Gastrocnemius medialis (tissue), 4 donors: ENCODE measurements at regions not wholly inside any gene's neighbourhood (a gene's known extent, or its start where the extent isn't known, plus 50 kb on each side); places are given as distances from the start of the nearest gene placed in this dataset.

Source experiments
- ATAC-seq, 2 donors: fragments of 150-250 bp; one replicate each; pipeline ENCODE4 v1.9.1; 2016
- DNase-seq, 2 donors: peaks; one replicate each; pipeline ENCODE4 v3.0.0-alpha.2; 2019
- H3K27ac ChIP-seq, 4 donors: fragments of 200-600 bp; sonication (generic); 1 replicate in 1 of 4; 2 replicates in 3 of 4; pipeline ENCODE4 v1.5.1; 2016 to 2018; ENCODE audit warnings: mild to moderate bottlenecking in 2 of 4, moderate library complexity in 1 of 4
- H3K27me3 ChIP-seq, 3 donors: fragments of 200-600 bp; sonication (generic) in 2 of 3; 1 replicate in 1 of 3; 2 replicates in 2 of 3; pipeline versions ENCODE4 v1.5.1 to v1.6.0; 2016 to 2019; ENCODE audit warnings: mild to moderate bottlenecking in 1 of 3, moderate library complexity in 1 of 3
- H3K36me3 ChIP-seq, 2 donors: fragments of 200-600 bp; sonication (generic) in 1 of 2; one replicate each; pipeline ENCODE4 v1.5.1; 2017 to 2018
- H3K4me1 ChIP-seq, 2 donors: fragments of 200-600 bp; sonication (generic) in 1 of 2; one replicate each; pipeline ENCODE4 v1.5.1; 2016 to 2017; ENCODE audit warnings: mild to moderate bottlenecking in 2 of 2
- H3K4me3 ChIP-seq, 4 donors: fragments of 200-600 bp; sonication (generic) in 3 of 4; 1 replicate in 1 of 4; 2 replicates in 3 of 4; pipeline ENCODE4 v1.5.1; 2016 to 2019; ENCODE audit warnings: mild to moderate bottlenecking in 2 of 4
- H3K9me3 ChIP-seq, 3 donors: fragments of 200-600 bp; sonication (generic) in 2 of 3; 1 replicate in 1 of 3; 2 replicates in 2 of 3; pipeline ENCODE4 v1.5.1; 2016 to 2019
- POLR2A ChIP-seq, 2 donors: fragments of 450-650 bp; IDR thresholded peaks; one replicate each; pipeline ENCODE4 v1.6.1; 2017; ENCODE audit warnings: antibody characterized with exemption in 2 of 2, mild to moderate bottlenecking in 2 of 2, moderate library complexity in 2 of 2
- in situ Hi-C, 4 donors: fragments of 200-750 bp; cut with MboI; loops; one replicate each; pipeline versions ENCODE4 v1.15.0 to v1.8.0; 2017; ENCODE audit warnings: low sequenced_read_pairs in 4 of 4
- intact Hi-C: fragments of 100-400 bp; cut with DNase I; formaldehyde crosslinking; loops from one replicate; pipeline ENCODE4 v1.15.1; 2023; ENCODE audit warnings: low total_unique reads
- TF ChIP-seq, protein P1 (sequence below), 5 experiments: fragments of 450-650 bp in 3 of 5; fragments of 200-600 bp in 2 of 5; sonication (generic) in 2 of 5; IDR thresholded peaks in 4 of 5; conservative IDR thresholded peaks in 1 of 5; 1 replicate in 4 of 5; 2 replicates in 1 of 5; pipeline ENCODE4 v1.5.1; 2016 to 2019; ENCODE audit warnings: antibody characterized with exemption in 5 of 5, mild to moderate bottlenecking in 3 of 5, moderate library complexity in 3 of 5

DNA sequence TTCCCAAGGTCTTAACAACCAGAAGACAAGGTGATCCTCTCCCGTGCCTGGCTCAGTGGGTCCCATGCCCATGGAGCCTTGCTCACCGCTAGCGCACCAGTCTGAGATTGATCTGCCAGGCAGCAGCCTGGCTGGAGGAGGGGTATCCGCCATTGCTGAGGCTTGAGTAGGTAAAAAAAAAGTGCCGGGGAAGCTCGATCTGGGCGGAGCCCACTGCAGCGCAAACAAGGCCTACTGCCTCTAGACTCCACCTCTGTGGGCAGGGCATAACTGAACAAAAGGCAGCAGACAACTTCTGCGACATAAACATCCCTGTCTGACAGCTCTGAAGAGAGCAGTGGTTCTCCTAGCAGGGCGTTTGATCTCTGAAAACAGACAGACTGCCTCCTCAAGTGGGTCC lies 104.0 kb downstream of the C14orf39 start:
- no peak overlapping the region for H3K27ac ChIP-seq
- TF ChIP-seq, protein P1, sequence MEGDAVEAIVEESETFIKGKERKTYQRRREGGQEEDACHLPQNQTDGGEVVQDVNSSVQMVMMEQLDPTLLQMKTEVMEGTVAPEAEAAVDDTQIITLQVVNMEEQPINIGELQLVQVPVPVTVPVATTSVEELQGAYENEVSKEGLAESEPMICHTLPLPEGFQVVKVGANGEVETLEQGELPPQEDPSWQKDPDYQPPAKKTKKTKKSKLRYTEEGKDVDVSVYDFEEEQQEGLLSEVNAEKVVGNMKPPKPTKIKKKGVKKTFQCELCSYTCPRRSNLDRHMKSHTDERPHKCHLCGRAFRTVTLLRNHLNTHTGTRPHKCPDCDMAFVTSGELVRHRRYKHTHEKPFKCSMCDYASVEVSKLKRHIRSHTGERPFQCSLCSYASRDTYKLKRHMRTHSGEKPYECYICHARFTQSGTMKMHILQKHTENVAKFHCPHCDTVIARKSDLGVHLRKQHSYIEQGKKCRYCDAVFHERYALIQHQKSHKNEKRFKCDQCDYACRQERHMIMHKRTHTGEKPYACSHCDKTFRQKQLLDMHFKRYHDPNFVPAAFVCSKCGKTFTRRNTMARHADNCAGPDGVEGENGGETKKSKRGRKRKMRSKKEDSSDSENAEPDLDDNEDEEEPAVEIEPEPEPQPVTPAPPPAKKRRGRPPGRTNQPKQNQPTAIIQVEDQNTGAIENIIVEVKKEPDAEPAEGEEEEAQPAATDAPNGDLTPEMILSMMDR (IDR thresholded peaks at IDR 0.05 in 4 of 5, conservative IDR thresholded peaks at IDR 0.05 in 1 of 5): no peak
- TF ChIP-seq POLR2A (IDR thresholded peaks at IDR 0.05): no peak
- no peaks in the 10 kb centered on the region for H3K4me1 ChIP-seq
- no peak overlapping the region for H3K4me3 ChIP-seq
- ATAC-seq (no peak), DNase-seq (no peak)
- no peaks in the 10 kb centered on the region for H3K36me3 ChIP-seq
- no peaks in the 10 kb centered on the region for H3K9me3 ChIP-seq
- intact Hi-C loops: no loop called here
- H3K27me3 ChIP-seq: no peaks in the 10 kb centered on the region
- in situ Hi-C loops: no loop called here
